IPS DF 4.7 (cell line): ENCODE measurements at regions not wholly inside any gene's neighbourhood (a gene's known extent, or its start where the extent isn't known, plus 50 kb on each side); places are given as distances from the start of the nearest gene placed in this dataset.
A peak's percentile ranks its signal among the peaks of the same experiment; 100 is the strongest.

ENCODE experiments used
- DNase-seq: peaks from one replicate; pipeline ENCODE4 v3.0.0-alpha.2; 2013; ENCODE audit warnings: low spot score; ENCODE audit errors: extremely low read depth

GRCh38 chr13:44211704-44212346 lies 161.8 kb upstream of the SERP2 start:
- no peak for DNase-seq

GRCh38 chr13:44212633-44213396 lies 160.8 kb upstream of the SERP2 start:
- DNase-seq = no peak

GRCh38 chr13:44218501-44219240 lies 155.0 kb upstream of the SERP2 start:
- DNase-seq = no peak

GRCh38 chr13:44219577-44220548 lies 153.8 kb upstream of the SERP2 start:
- no peak for DNase-seq

- no peak for DNase-seq
Measured at GRCh38 chr13:44220948-44221347, 152.7 kb upstream of the SERP2 start.

GRCh38 chr13:44221657-44222056 lies 152.0 kb upstream of the SERP2 start:
- no peak for DNase-seq

- no peak for DNase-seq
Measured at GRCh38 chr13:44223770-44224444, 149.7 kb upstream of the SERP2 start.

- no peak for DNase-seq
Measured at GRCh38 chr13:44224450-44225149, 149.0 kb upstream of the SERP2 start.

- DNase-seq = no peak
Measured at GRCh38 chr13:44229371-44230030, 144.1 kb upstream of the SERP2 start.

GRCh38 chr13:44230071-44230470 lies 143.6 kb upstream of the SERP2 start:
- no peak for DNase-seq

- no peak for DNase-seq
Measured at GRCh38 chr13:44230736-44231135, 142.9 kb upstream of the SERP2 start.

- DNase-seq = peak; percentile 25
Measured at GRCh38 chr13:44231786-44232516, 141.7 kb upstream of the SERP2 start.

GRCh38 chr13:44232774-44233173 lies 140.8 kb upstream of the SERP2 start:
- DNase-seq = no peak

- no peak for DNase-seq
Measured at GRCh38 chr13:44234566-44234965, 139.1 kb upstream of the SERP2 start.

GRCh38 chr13:44236370-44236769 lies 137.3 kb upstream of the SERP2 start:
- DNase-seq = no peak

GRCh38 chr13:44236801-44237207 lies 136.8 kb upstream of the SERP2 start:
- DNase-seq = no peak

- no peak for DNase-seq
Measured at GRCh38 chr13:44237276-44237767, 136.3 kb upstream of the SERP2 start.

- DNase-seq = no peak
Measured at GRCh38 chr13:44237881-44238421, 135.7 kb upstream of the SERP2 start.
